ENCODE measurements at regions not wholly inside any gene's neighbourhood (a gene's known extent, or its start where the extent isn't known, plus 50 kb on each side); places are given as distances from the start of the nearest gene placed in this dataset.

- TF ChIP-seq SUZ12 (IDR thresholded peaks at IDR 0.05), result no peak
- TF ChIP-seq LEF1 (IDR thresholded peaks at IDR 0.05; ENCODE audit: borderline replicate concordance), result no peak
- no peak for TF ChIP-seq HDGF (IDR thresholded peaks at IDR 0.05; ENCODE audit: borderline replicate concordance)
- TF ChIP-seq NFRKB (IDR thresholded peaks at IDR 0.05), result no peak
- no peak for TF ChIP-seq FOXK2 (IDR thresholded peaks at IDR 0.05)
- no peak for TF ChIP-seq ARNT (IDR thresholded peaks at IDR 0.05)
- TF ChIP-seq L3MBTL2 (conservative IDR thresholded peaks at IDR 0.05), result no peak
- TF ChIP-seq BHLHE40 (IDR thresholded peaks at IDR 0.05; ENCODE audit: borderline replicate concordance), result no peak
- no peak for TF ChIP-seq SP1 (IDR thresholded peaks at IDR 0.05)
- no peak for TF ChIP-seq CTBP1 (IDR thresholded peaks at IDR 0.05; ENCODE audit: borderline replicate concordance)
- no peak for TF ChIP-seq FOXA1 (IDR thresholded peaks at IDR 0.05)
- TF ChIP-seq ELF4 (IDR thresholded peaks at IDR 0.05), result no peak
- TF ChIP-seq ZNF384 (IDR thresholded peaks at IDR 0.05), result no peak
These were observed 440.1 kb downstream of the PREX1 start for GRCh38 chr20:48387675-48388074.

Measured in HEK293T (cell line).